H9 (cell line): ENCODE measurements at regions not wholly inside any gene's neighbourhood (a gene's known extent, or its start where the extent isn't known, plus 50 kb on each side); places are given as distances from the start of the nearest gene placed in this dataset.

ENCODE experiments used
- DNase-seq: peaks from one replicate; pipeline ENCODE4 v3.0.0-alpha.2; 2017
- H2AFZ ChIP-seq: one replicate; pipeline ENCODE4 v1.6.1; 2013; ENCODE audit warnings: mild to moderate bottlenecking, low read length, control low read depth, moderate library complexity
- H2AK5ac ChIP-seq: 2 replicates; pipeline ENCODE4 v1.6.1; 2013; ENCODE audit warnings: low read length, control low read depth, mixed read lengths; ENCODE audit not compliant: insufficient read length
- H2BK120ac ChIP-seq: one replicate; pipeline ENCODE4 v1.6.1; 2013; ENCODE audit warnings: low read depth, mild to moderate bottlenecking, low read length, control low read depth, inconsistent platforms; ENCODE audit not compliant: poor library complexity, severe bottlenecking
- H2BK12ac ChIP-seq: 2 replicates; pipeline ENCODE4 v1.6.1; 2013; ENCODE audit warnings: low read length, control low read depth, mixed read lengths, low read depth; ENCODE audit not compliant: insufficient read length
- H2BK15ac ChIP-seq: 2 replicates; pipeline ENCODE4 v1.6.1; 2013; ENCODE audit warnings: low read depth, low read length, control low read depth
- H2BK20ac ChIP-seq: one replicate; pipeline ENCODE4 v1.6.1; 2013; ENCODE audit warnings: low read depth, mild to moderate bottlenecking, low read length, control low read depth, inconsistent platforms; ENCODE audit not compliant: poor library complexity, severe bottlenecking
- H2BK5ac ChIP-seq: 2 replicates; pipeline ENCODE4 v1.6.1; 2013; ENCODE audit warnings: low read length, control low read depth, mixed read lengths; ENCODE audit not compliant: insufficient read length
- H3K14ac ChIP-seq: 2 replicates; pipeline ENCODE4 v1.6.1; 2013; ENCODE audit warnings: low read length, control low read depth; ENCODE audit not compliant: insufficient read depth
- H3K18ac ChIP-seq: 2 replicates; pipeline ENCODE4 v1.6.1; 2013; ENCODE audit warnings: low read depth, mild to moderate bottlenecking, mixed read lengths, low read length, control low read depth; ENCODE audit not compliant: insufficient read length
- H3K23ac ChIP-seq: 2 replicates; pipeline ENCODE4 v1.6.1; 2013; ENCODE audit warnings: low read length, control low read depth, mixed read lengths, low read depth; ENCODE audit not compliant: insufficient read length
- H3K23me2 ChIP-seq: 2 replicates; pipeline ENCODE4 v1.6.1; 2013; ENCODE audit warnings: low read depth, mild to moderate bottlenecking, mixed read lengths, low read length, control low read depth; ENCODE audit not compliant: insufficient read length, poor library complexity, severe bottlenecking
- H3K27ac ChIP-seq: 2 replicates; pipeline ENCODE4 v1.5.1; 2013; ENCODE audit warnings: low read length, control low read depth, mixed read lengths, low read depth; ENCODE audit not compliant: insufficient read length
- H3K27me3 ChIP-seq: 2 replicates; pipeline ENCODE4 v1.6.1; 2013; ENCODE audit warnings: low read length, control low read depth, inconsistent platforms; ENCODE audit not compliant: insufficient read depth
- H3K4ac ChIP-seq: 2 replicates; pipeline ENCODE4 v1.6.1; 2013; ENCODE audit warnings: low read depth, mild to moderate bottlenecking, control low read depth, inconsistent platforms, low read length, moderate library complexity
- H3K4me1 ChIP-seq: 2 replicates; pipeline ENCODE4 v1.6.1; 2013; ENCODE audit warnings: low read length, control low read depth, inconsistent platforms; ENCODE audit not compliant: insufficient read depth
- H3K4me2 ChIP-seq: 2 replicates; pipeline ENCODE4 v1.6.1; 2013; ENCODE audit warnings: low read length, control low read depth, mixed read lengths; ENCODE audit not compliant: insufficient read length, insufficient read depth
- H3K56ac ChIP-seq: 2 replicates; pipeline ENCODE4 v1.6.1; 2013; ENCODE audit warnings: low read depth, mild to moderate bottlenecking, mixed read lengths, low read length, control low read depth; ENCODE audit not compliant: insufficient read length
- H3K79me1 ChIP-seq: 2 replicates; pipeline ENCODE4 v1.6.1; 2013; ENCODE audit warnings: low read depth, mild to moderate bottlenecking, moderate library complexity, low read length, control low read depth, inconsistent platforms; ENCODE audit not compliant: insufficient read depth, poor library complexity, severe bottlenecking
- H3K79me2 ChIP-seq: 2 replicates; pipeline ENCODE4 v1.6.1; 2013; ENCODE audit warnings: low read length, control low read depth, inconsistent platforms; ENCODE audit not compliant: insufficient read depth
- H3K9ac ChIP-seq: 2 replicates; pipeline ENCODE4 v1.6.1; 2013; ENCODE audit warnings: low read length, control low read depth, mixed read lengths; ENCODE audit not compliant: insufficient read length; ENCODE audit errors: extremely low read depth
- H3K9me3 ChIP-seq: one replicate; pipeline ENCODE4 v1.6.1; 2013; ENCODE audit warnings: low read depth, low read length, inconsistent platforms; ENCODE audit not compliant: control insufficient read depth
- H3T11ph ChIP-seq: one replicate; pipeline ENCODE4 v1.6.1; 2013; ENCODE audit warnings: mild to moderate bottlenecking, low read length, control low read depth, inconsistent platforms
- H4K20me1 ChIP-seq: one replicate; pipeline ENCODE4 v1.6.1; 2013; ENCODE audit not compliant: control insufficient read depth, insufficient read length, insufficient read depth
- H4K5ac ChIP-seq: 2 replicates; pipeline ENCODE4 v1.6.1; 2013; ENCODE audit warnings: low read depth, mild to moderate bottlenecking, mixed read lengths, low read length, control low read depth; ENCODE audit not compliant: insufficient read length
- H4K8ac ChIP-seq: replicated peaks from 2 replicates; pipeline ENCODE4 v1.6.1; 2013; ENCODE audit warnings: low read length, control low read depth, mixed read lengths, low read depth; ENCODE audit not compliant: insufficient read length
- H4K91ac ChIP-seq: 2 replicates; pipeline ENCODE4 v1.6.1; 2013; ENCODE audit warnings: low read depth, mild to moderate bottlenecking, moderate library complexity, mixed read lengths, low read length, control low read depth; ENCODE audit not compliant: insufficient read length
- H3K27ac Mint-ChIP-seq, 3 experiments: 2 replicates in 2 of 3; 3 replicates in 1 of 3; pipeline ENCODE4 v1.8.0; 2020 to 2021; ENCODE audit warnings: mixed read lengths in 3 of 3, mild to moderate bottlenecking in 1 of 3, moderate library complexity in 1 of 3
- H3K27me3 Mint-ChIP-seq: 2 replicates; pipeline ENCODE4 v1.8.0; 2021; ENCODE audit warnings: low read depth, mild to moderate bottlenecking, moderate library complexity, mixed read lengths
- H3K36me3 Mint-ChIP-seq, 3 experiments: 2 replicates in 2 of 3; 3 replicates in 1 of 3; pipeline ENCODE4 v1.8.0; 2020 to 2021; ENCODE audit warnings: low read depth in 3 of 3, mixed read lengths in 3 of 3; ENCODE audit not compliant: insufficient read depth in 1 of 3
- H3K4me1 Mint-ChIP-seq, 2 experiments: 2 replicates each; pipeline ENCODE4 v1.8.0; 2020; ENCODE audit warnings: mixed read lengths in 2 of 2
- H3K4me3 Mint-ChIP-seq, 2 experiments: 2 replicates in 1 of 2; 3 replicates in 1 of 2; pipeline ENCODE4 v1.8.0; 2020 to 2021; ENCODE audit warnings: mild to moderate bottlenecking in 2 of 2, mixed read lengths in 2 of 2, moderate library complexity in 1 of 2
- H3K9me3 Mint-ChIP-seq, 2 experiments: 2 replicates in 1 of 2; 3 replicates in 1 of 2; pipeline ENCODE4 v1.8.0; 2020; ENCODE audit warnings: mild to moderate bottlenecking in 2 of 2, mixed read lengths in 2 of 2, moderate library complexity in 1 of 2
- CTCF ChIP-seq: fragments of 200-600 bp; sonication (generic); conservative IDR thresholded peaks from 3 replicates; pipeline ENCODE4 v1.8.0; 2021; ENCODE audit warnings: antibody characterized with exemption, mild to moderate bottlenecking
- WGBS: extraction: QIAGEN DNeasy Blood & Tissue Kit; methylation state at CpG from one replicate; pipeline ENCODE4 v1.1.7; 2013; ENCODE audit warnings: missing lambda C conversion rate, low lambda C conversion rate, mixed read lengths; ENCODE audit not compliant: insufficient read length; ENCODE audit errors: extremely low coverage; 5-methylcytosine and 5-hydroxymethylcytosine counted together

GRCh38 chr20:62563561-62563960, 78.7 kb upstream of the SLCO4A1 start:
- no peak overlapping the region for H3K27ac ChIP-seq
- H3K4me1 ChIP-seq = no peaks in the 10 kb centered on the region
- Mint-ChIP-seq H3K27ac (no peak overlapping the region), H3K27me3 (no peaks in the 10 kb centered on the region; the same call in 1 of the 2 replicates), H3K9me3 (no peaks in the 10 kb centered on the region), H3K4me3 (no peak overlapping the region), H3K4me1 (peaks cover 0 to 18% of the 10 kb centered on the region in 2 experiments; a peak in 2 of 4 replicates), H3K36me3 (no peaks in the 10 kb centered on the region)
- no peak for TF ChIP-seq CTCF
- no peak overlapping the region for H3K4ac ChIP-seq
- no peak overlapping the region for H2AK5ac ChIP-seq
- no peaks in the 10 kb centered on the region for H3K23me2 ChIP-seq
- H2AFZ ChIP-seq = no peak overlapping the region
- H2BK120ac ChIP-seq = no peak overlapping the region
- no peak overlapping the region for H3K14ac ChIP-seq
- WGBS = no CpG with 5 or more reads among the region's 15 CpGs
- H2BK15ac ChIP-seq = no peak overlapping the region
- no peaks in the 10 kb centered on the region for H4K20me1 ChIP-seq
- no peak overlapping the region for H2BK20ac ChIP-seq
- no peak overlapping the region for H3K4me2 ChIP-seq
- H3K18ac ChIP-seq = no peak overlapping the region
- H2BK12ac ChIP-seq = no peak overlapping the region
- no peak overlapping the region for H4K91ac ChIP-seq
- no peaks in the 10 kb centered on the region for H3K79me2 ChIP-seq
- no peak for DNase-seq
- no peak overlapping the region for H3T11ph ChIP-seq
- H3K27me3 ChIP-seq = no peaks in the 10 kb centered on the region
- no peak overlapping the region for H3K23ac ChIP-seq
- H3K79me1 ChIP-seq = no peaks in the 10 kb centered on the region
- no peak overlapping the region for H2BK5ac ChIP-seq
- no peak overlapping the region for H4K8ac ChIP-seq
- H3K9ac ChIP-seq = no peak overlapping the region
- no peak overlapping the region for H3K56ac ChIP-seq
- H4K5ac ChIP-seq = no peak overlapping the region
- H3K9me3 ChIP-seq = no peaks in the 10 kb centered on the region
